SK-N-SH treated with all-trans-retinoic acid at 6 μM for 48 hours (cell line): ENCODE measurements at regions not wholly inside any gene's neighbourhood (a gene's known extent, or its start where the extent isn't known, plus 50 kb on each side); places are given as distances from the start of the nearest gene placed in this dataset.

Source experiments
- ARNTL ChIP-seq: fragments of 450-650 bp; formaldehyde crosslinking; IDR thresholded peaks from 2 replicates; pipeline ENCODE4 v1.5.0; 2020; ENCODE audit warnings: low read depth, mild to moderate bottlenecking, moderate library complexity, borderline replicate concordance
- ESRRG ChIP-seq: fragments of 250-450 bp; sonication (Bioruptor Pico); IDR thresholded peaks from 2 replicates; pipeline ENCODE4 v1.6.1; 2021; ENCODE audit warnings: mild to moderate bottlenecking
- PPARA ChIP-seq: fragments of 250-450 bp; sonication (Bioruptor Pico); IDR thresholded peaks from 2 replicates; pipeline ENCODE4 v1.5.0; 2020; ENCODE audit warnings: mild to moderate bottlenecking, borderline replicate concordance
- ZNF70 ChIP-seq: fragments of 450-650 bp; formaldehyde crosslinking; IDR thresholded peaks from 2 replicates; pipeline ENCODE4 v1.5.0; 2020; ENCODE audit warnings: mild to moderate bottlenecking, moderate library complexity

- TF ChIP-seq ZNF70 (CRISPR knock-in tag) = no peak
- TF ChIP-seq ARNTL = no peak
- TF ChIP-seq ESRRG = no peak
- TF ChIP-seq PPARA (CRISPR knock-in tag) = no peak
Measured at GRCh38 chr11:104688731-104689130, 209.5 kb downstream of the CASP12 start.
